ENCODE measurements at regions not wholly inside any gene's neighbourhood (a gene's known extent, or its start where the extent isn't known, plus 50 kb on each side); places are given as distances from the start of the nearest gene placed in this dataset.
"Not testable (repeated sequence)": the region's sequence is repeated elsewhere in the genome, so short reads cannot be mapped to it uniquely, and the experiment has no call there.

GRCh38 chr15:56812221-56812620 is 78.9 kb upstream of the ZNF280D start:
- no peak for DNase-seq (ENCODE audit: extremely low read depth in 1 of 2, low read depth in 1 of 2)

- no peak for DNase-seq (ENCODE audit: extremely low read depth in 1 of 2, low read depth in 1 of 2)
Measured at GRCh38 chr15:56811586-56811985, 78.3 kb upstream of the ZNF280D start.

GRCh38 chr15:56808160-56808559 is 74.9 kb upstream of the ZNF280D start:
- no peak for DNase-seq (ENCODE audit: extremely low read depth in 1 of 2, low read depth in 1 of 2)

GRCh38 chr15:56806148-56806536 is 72.8 kb upstream of the ZNF280D start:
- no peak for DNase-seq (ENCODE audit: extremely low read depth in 1 of 2, low read depth in 1 of 2)

GRCh38 chr15:56805466-56806147 is 72.3 kb upstream of the ZNF280D start:
- peak in 1 of 2 donors; percentile 15 for DNase-seq (ENCODE audit: extremely low read depth in 1 of 2, low read depth in 1 of 2)

- no peak for DNase-seq (ENCODE audit: extremely low read depth in 1 of 2, low read depth in 1 of 2)
Measured at GRCh38 chr15:56804938-56805337, 71.6 kb upstream of the ZNF280D start.

- DNase-seq (ENCODE audit: extremely low read depth in 1 of 2, low read depth in 1 of 2) = no peak
Measured at GRCh38 chr15:56804279-56804678, 71.0 kb upstream of the ZNF280D start.

GRCh38 chr15:56802161-56802560 is 68.9 kb upstream of the ZNF280D start:
- DNase-seq (ENCODE audit: extremely low read depth in 1 of 2, low read depth in 1 of 2) = no peak

- DNase-seq (ENCODE audit: extremely low read depth in 1 of 2, low read depth in 1 of 2) = peak in 1 of 2 donors; percentile 44
Measured at GRCh38 chr15:56798639-56799038, 65.3 kb upstream of the ZNF280D start.

GRCh38 chr15:56797720-56798275 is 64.5 kb upstream of the ZNF280D start:
- DNase-seq (ENCODE audit: extremely low read depth in 1 of 2, low read depth in 1 of 2) = no peak

- no peak for DNase-seq (ENCODE audit: extremely low read depth in 1 of 2, low read depth in 1 of 2)
Measured at GRCh38 chr15:56795502-56795901, 62.2 kb upstream of the ZNF280D start.

GRCh38 chr15:56794553-56795329 is 61.4 kb upstream of the ZNF280D start:
- DNase-seq (ENCODE audit: extremely low read depth in 1 of 2, low read depth in 1 of 2) = no peak

- DNase-seq (ENCODE audit: extremely low read depth in 1 of 2, low read depth in 1 of 2) = no peak
Measured at GRCh38 chr15:56794165-56794552, 60.9 kb upstream of the ZNF280D start.

- no peak for DNase-seq (ENCODE audit: extremely low read depth in 1 of 2, low read depth in 1 of 2)
Measured at GRCh38 chr15:56792211-56792610, 58.9 kb upstream of the ZNF280D start.

- DNase-seq (ENCODE audit: extremely low read depth in 1 of 2, low read depth in 1 of 2) = not testable (repeated sequence)
Measured at GRCh38 chr15:56791521-56791920, 58.2 kb upstream of the ZNF280D start.

GRCh38 chr15:56788359-56788758 is 55.0 kb upstream of the ZNF280D start:
- DNase-seq (ENCODE audit: extremely low read depth in 1 of 2, low read depth in 1 of 2) = no peak

GRCh38 chr15:56786966-56787365 is 53.7 kb upstream of the ZNF280D start:
- DNase-seq (ENCODE audit: extremely low read depth in 1 of 2, low read depth in 1 of 2) = no peak

GRCh38 chr15:56783857-56784661 is 50.8 kb upstream of the ZNF280D start:
- no peak for DNase-seq (ENCODE audit: extremely low read depth in 1 of 2, low read depth in 1 of 2)

- DNase-seq (ENCODE audit: extremely low read depth in 1 of 2, low read depth in 1 of 2) = no peak
Measured at GRCh38 chr15:56783156-56783856, 50.0 kb upstream of the ZNF280D start.
